ENCODE measurements at regions not wholly inside any gene's neighbourhood (a gene's known extent, or its start where the extent isn't known, plus 50 kb on each side); places are given as distances from the start of the nearest gene placed in this dataset.

GRCh38 chr4:22093126-22093525 lies 144.6 kb upstream of the KCNIP4 start:
- TF ChIP-seq BACH2 (CRISPR knock-in tag; IDR thresholded peaks at IDR 0.05; ENCODE audit: borderline replicate concordance) (no peak), PATZ1 (CRISPR knock-in tag; IDR thresholded peaks at IDR 0.05; ENCODE audit: borderline replicate concordance) (no peak), ESRRG (CRISPR knock-in tag; IDR thresholded peaks at IDR 0.05) (no peak), ZNF565 (CRISPR knock-in tag; conservative IDR thresholded peaks at IDR 0.05; ENCODE audit: low read depth) (no peak), ARNTL (CRISPR knock-in tag; IDR thresholded peaks at IDR 0.05; ENCODE audit: borderline replicate concordance, low read depth) (no peak), ZNF8 (CRISPR knock-in tag; IDR thresholded peaks at IDR 0.05) (no peak), OSR1 (CRISPR knock-in tag; IDR thresholded peaks at IDR 0.05) (no peak)
